ENCODE measurements at regions not wholly inside any gene's neighbourhood (a gene's known extent, or its start where the extent isn't known, plus 50 kb on each side); places are given as distances from the start of the nearest gene placed in this dataset.

DNA sequence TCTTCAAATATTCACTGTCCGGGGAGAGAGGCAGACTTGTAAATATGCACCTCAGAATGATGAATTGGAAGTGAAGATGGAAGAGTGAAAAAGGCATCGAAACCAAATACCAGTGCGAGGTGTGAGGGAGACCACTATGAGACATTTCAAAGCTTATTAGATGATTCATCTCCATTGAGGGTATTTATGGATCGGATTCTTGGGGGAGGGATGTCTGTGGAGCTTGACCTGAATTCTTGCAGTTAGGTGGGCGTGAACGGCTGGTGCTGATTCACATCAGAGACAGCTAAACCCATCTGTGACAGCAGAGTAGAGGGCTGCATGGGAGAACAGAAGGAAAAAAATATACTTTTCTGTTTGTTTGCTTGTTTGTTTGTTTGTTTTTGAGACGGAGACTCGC lies 677.2 kb downstream of the AACS start:
- TF ChIP-seq, protein P1, sequence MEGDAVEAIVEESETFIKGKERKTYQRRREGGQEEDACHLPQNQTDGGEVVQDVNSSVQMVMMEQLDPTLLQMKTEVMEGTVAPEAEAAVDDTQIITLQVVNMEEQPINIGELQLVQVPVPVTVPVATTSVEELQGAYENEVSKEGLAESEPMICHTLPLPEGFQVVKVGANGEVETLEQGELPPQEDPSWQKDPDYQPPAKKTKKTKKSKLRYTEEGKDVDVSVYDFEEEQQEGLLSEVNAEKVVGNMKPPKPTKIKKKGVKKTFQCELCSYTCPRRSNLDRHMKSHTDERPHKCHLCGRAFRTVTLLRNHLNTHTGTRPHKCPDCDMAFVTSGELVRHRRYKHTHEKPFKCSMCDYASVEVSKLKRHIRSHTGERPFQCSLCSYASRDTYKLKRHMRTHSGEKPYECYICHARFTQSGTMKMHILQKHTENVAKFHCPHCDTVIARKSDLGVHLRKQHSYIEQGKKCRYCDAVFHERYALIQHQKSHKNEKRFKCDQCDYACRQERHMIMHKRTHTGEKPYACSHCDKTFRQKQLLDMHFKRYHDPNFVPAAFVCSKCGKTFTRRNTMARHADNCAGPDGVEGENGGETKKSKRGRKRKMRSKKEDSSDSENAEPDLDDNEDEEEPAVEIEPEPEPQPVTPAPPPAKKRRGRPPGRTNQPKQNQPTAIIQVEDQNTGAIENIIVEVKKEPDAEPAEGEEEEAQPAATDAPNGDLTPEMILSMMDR (conservative IDR thresholded peaks at IDR 0.05; ENCODE audit: low read length): no peak
- no peak for DNase-seq (ENCODE audit: low read depth)

GRCh38 chr12:125744201-125744600 lies 679.0 kb downstream of the AACS start:
- DNase-seq (ENCODE audit: low read depth): no peak
- TF ChIP-seq, protein P1 (conservative IDR thresholded peaks at IDR 0.05; ENCODE audit: low read length): no peak
- H3K4me3 ChIP-seq (ENCODE audit: low read length): no peak overlapping the region

More for the DNA sequence above, 677.2 kb downstream of the AACS start:
- no peak overlapping the region for H3K4me3 ChIP-seq (ENCODE audit: low read length)

- no peak overlapping the region for H3K4me3 ChIP-seq (ENCODE audit: low read length)
- no peak for DNase-seq (ENCODE audit: low read depth)
- TF ChIP-seq, protein P1 (conservative IDR thresholded peaks at IDR 0.05; ENCODE audit: low read length): no peak
Measured at GRCh38 chr12:125755512-125755911, 690.3 kb downstream of the AACS start.

DNA sequence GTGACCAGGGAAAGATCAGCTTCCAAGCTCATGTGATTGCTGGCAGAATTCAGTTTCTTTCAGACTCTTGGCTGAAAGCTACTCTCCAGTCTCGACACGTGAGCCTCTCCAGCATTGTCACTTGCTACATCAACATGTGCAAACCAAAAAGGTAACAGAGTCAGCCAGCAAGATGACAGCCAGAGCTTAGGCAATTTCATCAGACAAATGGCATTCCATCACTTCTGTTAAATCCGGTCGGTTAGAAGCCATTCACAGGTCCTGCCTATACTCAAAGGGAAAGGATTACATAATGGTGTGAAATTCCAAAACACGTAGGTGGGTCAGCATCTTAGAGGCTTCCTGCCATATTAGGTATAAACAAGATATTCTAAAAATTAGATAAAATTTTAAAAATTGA lies 700.9 kb downstream of the AACS start:
- TF ChIP-seq, protein P1 (conservative IDR thresholded peaks at IDR 0.05; ENCODE audit: low read length): no peak
- H3K4me3 ChIP-seq (ENCODE audit: low read length): no peak overlapping the region
- DNase-seq (ENCODE audit: low read depth): no peak

- TF ChIP-seq, protein P1 (conservative IDR thresholded peaks at IDR 0.05; ENCODE audit: low read length): no peak
Measured at GRCh38 chr12:125772403-125772802, 707.2 kb downstream of the AACS start.

GRCh38 chr12:125773033-125773640 lies 707.9 kb downstream of the AACS start:
- TF ChIP-seq, protein P1 (conservative IDR thresholded peaks at IDR 0.05; ENCODE audit: low read length): no peak

More at GRCh38 chr12:125772403-125772802, 707.2 kb downstream of the AACS start:
- no peak for DNase-seq (ENCODE audit: low read depth)
- H3K4me3 ChIP-seq (ENCODE audit: low read length): no peak overlapping the region

DNA sequence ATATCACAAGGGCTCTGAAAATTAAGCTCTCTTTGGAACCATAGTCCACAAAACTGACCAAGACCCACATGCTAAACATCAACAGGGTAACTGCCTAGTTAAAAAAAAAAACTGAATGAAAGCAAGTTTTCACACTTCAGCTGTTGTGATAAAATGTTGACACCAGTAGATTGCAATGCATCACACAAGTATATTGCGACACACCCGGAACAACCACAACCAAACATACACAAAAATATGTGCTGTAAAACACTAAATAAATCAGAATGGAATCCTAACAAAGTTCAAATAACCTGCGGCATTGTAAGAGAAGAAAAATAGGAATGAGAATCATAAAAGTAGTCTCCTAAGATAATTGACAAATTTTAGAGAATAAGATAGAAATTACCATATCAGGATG lies 710.3 kb downstream of the AACS start:
- DNase-seq (ENCODE audit: low read depth): no peak
- H3K4me3 ChIP-seq (ENCODE audit: low read length): no peak overlapping the region
- TF ChIP-seq, protein P1 (conservative IDR thresholded peaks at IDR 0.05; ENCODE audit: low read length): no peak

More at GRCh38 chr12:125773033-125773640, 707.9 kb downstream of the AACS start:
- DNase-seq (ENCODE audit: low read depth): no peak
- no peak overlapping the region for H3K4me3 ChIP-seq (ENCODE audit: low read length)

Measured in AG10803 (cell line).